Heart left ventricle (tissue), 13 donors: ENCODE measurements at regions not wholly inside any gene's neighbourhood (a gene's known extent, or its start where the extent isn't known, plus 50 kb on each side); places are given as distances from the start of the nearest gene placed in this dataset.

Experiments
- CTCF ChIP-seq, 12 donors: fragments of 200-600 bp; sonication (generic) in 4 of 12; IDR thresholded peaks; one replicate each; pipeline versions ENCODE4 v1.5.0 to v1.8.0; 2018 to 2022; ENCODE audit warnings: antibody characterized with exemption in 12 of 12, mild to moderate bottlenecking in 5 of 12
- POLR2A ChIP-seq, 2 donors: fragments of 450-650 bp; IDR thresholded peaks; one replicate each; pipeline ENCODE4 v1.6.1; 2017; ENCODE audit warnings: antibody characterized with exemption in 2 of 2, mild to moderate bottlenecking in 2 of 2, moderate library complexity in 2 of 2
- donor health status: ischemic (EF 13 %, LVEDD 7.1; RV severe dilation, severe dysfunction).
- donor health status: DM: no; HTN: yes; CAD: no.
- donor health status: DM: no; HTN: no; CAD: no.
- donor health status: ischemic (EF 25% LVEDD 6.9; RV normal size, moderate dysfunction).
- donor health status: ischemic (EF 25% LVEDD 5.7; RV mildly dilated, moderate dysfunction).
- donor health status: ischemic (EF 35%, LVEDD 5.7; RV mildly dilated, moderate dysfunction).
- donor health status: nonischemic (EF 11% LVEDD 7.7; RV severe dilation, severe dysfunction).
- donor health status: DM: yes; HTN: yes; CAD: no.
- donor health status: PGD.
- donor health status: ischemic (EF 29% LVEDD 5.4; RV normal size, mild dysfunction).
- donor health status: nonischemic (EF 23%, LVEDD 6.1; RV moderate dilation, normal function).

- no peak for TF ChIP-seq CTCF (IDR thresholded peaks at IDR 0.05)
- no peak for TF ChIP-seq POLR2A (IDR thresholded peaks at IDR 0.05)
These were observed 124.5 kb downstream of the BARX1 start for GRCh38 chr9:93830606-93831005.
